B cell (primary cell): ENCODE measurements at regions not wholly inside any gene's neighbourhood (a gene's known extent, or its start where the extent isn't known, plus 50 kb on each side); places are given as distances from the start of the nearest gene placed in this dataset.

Experiments
- ATAC-seq: fragments of 200-7000 bp; cut with Tn5 transposase; one replicate; pipeline ENCODE4 v1.10.0; 2021; ENCODE audit warnings: low read depth, mild to moderate bottlenecking, moderate number of reproducible peaks, moderate library complexity
- CTCF ChIA-PET: fragments of 350-600 bp; sonication (Branson Sonifier 250); formaldehyde crosslinking; loops from one replicate; lab custom pipeline; 2021; ENCODE audit warnings: antibody characterized with exemption, inconsistent platforms; lab: Charles Lee
- POLR2A ChIA-PET: fragments of 350-600 bp; sonication (Branson Sonifier 250); formaldehyde crosslinking; loops from one replicate; lab custom pipeline; 2021; ENCODE audit warnings: antibody characterized with exemption; lab: Charles Lee
- DNase-seq: peaks from one replicate; pipeline ENCODE4 v3.0.0; 2013
- H2AFZ ChIP-seq: 2 replicates; pipeline ENCODE4 v1.6.1; 2012; ENCODE audit warnings: mild to moderate bottlenecking, low read depth, low read length; ENCODE audit not compliant: insufficient read depth, poor library complexity, severe bottlenecking
- H3K27ac ChIP-seq, 2 donors: 1 replicate in 1 of 2; 2 replicates in 1 of 2; pipeline ENCODE4 v1.5.1; 2012 to 2013; ENCODE audit warnings: low read length in 2 of 2, mild to moderate bottlenecking in 2 of 2, moderate library complexity in 1 of 2
- H3K27me3 ChIP-seq, 4 experiments: fragments of 200-600 bp in 1 of 4; sonication (generic) in 1 of 4; replicated peaks in 1 of 4; 1 replicate in 2 of 4; 2 replicates in 2 of 4; pipeline versions ENCODE4 v1.6.1 to v1.7.0; 2013 to 2016; ENCODE audit warnings: low read length in 3 of 4, mild to moderate bottlenecking in 2 of 4, mixed read lengths in 1 of 4, moderate library complexity in 1 of 4; ENCODE audit not compliant: insufficient read depth in 4 of 4, control insufficient read depth in 3 of 4; ENCODE audit errors: control extremely low read depth in 1 of 4
- H3K36me3 ChIP-seq, 2 experiments: replicated peaks in 1 of 2; 1 replicate in 1 of 2; 2 replicates in 1 of 2; pipeline versions ENCODE4 v1.6.1 to v1.7.1; 2013; ENCODE audit warnings: low read length in 1 of 2; ENCODE audit not compliant: insufficient read depth in 2 of 2, control insufficient read depth in 1 of 2; ENCODE audit errors: control extremely low read depth in 1 of 2, extremely low read depth in 1 of 2
- H3K4me1 ChIP-seq, 2 donors: fragments of 200-600 bp in 1 of 2; sonication (generic) in 1 of 2; 1 replicate in 1 of 2; 2 replicates in 1 of 2; pipeline versions ENCODE4 v1.5.1 to v1.6.1; 2013 to 2017; ENCODE audit warnings: low read length in 2 of 2; ENCODE audit not compliant: control insufficient read depth in 2 of 2, insufficient read depth in 2 of 2
- H3K4me2 ChIP-seq: replicated peaks from 2 replicates; pipeline ENCODE3; 2012; ENCODE audit warnings: mild to moderate bottlenecking, low read depth, low read length; ENCODE audit not compliant: poor library complexity, severe bottlenecking
- H3K4me3 ChIP-seq, 5 experiments: fragments of 200-600 bp in 1 of 5; sonication (generic) in 1 of 5; 1 replicate in 3 of 5; 2 replicates in 2 of 5; pipeline versions ENCODE4 v1.5.1 to v1.7.0; 2011 to 2016; ENCODE audit warnings: low read length in 4 of 5, mild to moderate bottlenecking in 4 of 5, low read depth in 2 of 5, control low read depth in 1 of 5, moderate library complexity in 1 of 5; ENCODE audit not compliant: insufficient read depth in 1 of 5; ENCODE audit errors: control extremely low read depth in 1 of 5, extremely low read depth in 1 of 5
- H3K79me2 ChIP-seq: fragments of 200-600 bp; sonication (generic); one replicate; pipeline ENCODE4 v1.6.0; 2016; ENCODE audit warnings: low read length; ENCODE audit not compliant: control insufficient read depth, insufficient read depth
- H3K9ac ChIP-seq: fragments of 200-600 bp; sonication (generic); 2 replicates; pipeline ENCODE4 v1.6.1; 2017; ENCODE audit warnings: mild to moderate bottlenecking, low read length, moderate library complexity
- H3K9me3 ChIP-seq, 3 donors: one replicate each; pipeline versions ENCODE4 v1.6.1 to v1.7.1; 2013; ENCODE audit warnings: low read length in 2 of 3; ENCODE audit not compliant: control insufficient read depth in 2 of 3, insufficient read depth in 1 of 3; ENCODE audit errors: control extremely low read depth in 1 of 3
- H4K20me1 ChIP-seq: 2 replicates; pipeline ENCODE4 v1.6.0; 2012; ENCODE audit warnings: mild to moderate bottlenecking, low read length; ENCODE audit not compliant: insufficient read depth, control insufficient read depth, poor library complexity, severe bottlenecking
- H3K27ac Mint-ChIP-seq: one replicate; pipeline ENCODE4 v1.8.0; 2021; ENCODE audit warnings: mixed read lengths
- H3K27me3 Mint-ChIP-seq: one replicate; pipeline ENCODE4 v1.8.0; 2021; ENCODE audit warnings: mixed read lengths
- H3K4me1 Mint-ChIP-seq: one replicate; pipeline ENCODE4 v1.8.0; 2021; ENCODE audit warnings: mixed read lengths
- H3K4me3 Mint-ChIP-seq: one replicate; pipeline ENCODE4 v1.8.0; 2021; ENCODE audit warnings: mixed read lengths
- H3K9me3 Mint-ChIP-seq: one replicate; pipeline ENCODE4 v1.8.0; 2022; ENCODE audit warnings: mixed read lengths; ENCODE audit not compliant: insufficient read depth
- EZH2 ChIP-seq: IDR thresholded peaks from 2 replicates; pipeline ENCODE4 v1.6.1; 2012; ENCODE audit warnings: borderline replicate concordance, low read depth, mild to moderate bottlenecking, moderate library complexity, low read length; ENCODE audit not compliant: insufficient read depth, poor library complexity, severe bottlenecking
- WGBS: methylation state at CpG from one replicate; pipeline ENCODE4 v1.1.5; 2013; ENCODE audit warnings: missing lambda C conversion rate; ENCODE audit not compliant: insufficient coverage; 5-methylcytosine and 5-hydroxymethylcytosine counted together
- intact Hi-C: fragments of 100-400 bp; cut with micrococcal nuclease; formaldehyde crosslinking; loops from one replicate; pipeline ENCODE4 v1.10.0; 2022
- TF ChIP-seq, protein P1 (sequence below): fragments of 200-600 bp; IDR thresholded peaks from one replicate; pipeline ENCODE4 v1.8.0; 2022; ENCODE audit warnings: antibody characterized with exemption, mild to moderate bottlenecking

DNA sequence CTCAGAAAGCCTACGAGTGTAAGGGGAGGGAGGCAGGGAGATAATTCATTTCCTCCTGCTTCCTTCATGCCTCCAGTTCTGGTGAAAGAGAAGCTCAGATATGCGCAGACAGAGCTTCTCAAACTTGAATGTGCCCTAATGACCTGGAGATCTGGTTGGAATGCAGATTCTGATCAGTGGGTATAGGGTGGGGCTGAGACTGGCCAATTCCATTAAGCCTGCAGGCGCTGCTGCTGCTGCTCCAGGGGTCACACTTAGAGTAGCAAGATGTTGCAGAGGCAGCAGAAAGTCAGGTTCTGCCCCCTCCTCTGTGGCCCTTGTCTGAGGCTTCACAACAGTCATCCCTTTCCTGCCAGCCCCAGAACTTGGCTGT, 161.0 kb downstream of the DHX35 start:
- no peaks in the 10 kb centered on the region for H3K9me3 Mint-ChIP-seq
- peaks cover 0 to 8% (median 0%) of the 10 kb centered on the region in 4 experiments for H3K27me3 ChIP-seq
- H3K27ac Mint-ChIP-seq = no peak overlapping the region
- H3K9ac ChIP-seq = no peak overlapping the region
- no peak overlapping the region for H3K4me3 Mint-ChIP-seq
- H3K9me3 ChIP-seq = no peaks in the 10 kb centered on the region
- H3K4me2 ChIP-seq = no peak overlapping the region
- H3K4me1 ChIP-seq = no peaks in the 10 kb centered on the region
- ChIA-PET POLR2A (no interaction called here), CTCF (no interaction called here)
- H2AFZ ChIP-seq = no peak overlapping the region
- H3K4me1 Mint-ChIP-seq = no peaks in the 10 kb centered on the region
- no peaks in the 10 kb centered on the region for H3K36me3 ChIP-seq
- no peak overlapping the region for H3K4me3 ChIP-seq
- peaks cover 46% of the 10 kb centered on the region for H3K27me3 Mint-ChIP-seq
- no peaks in the 10 kb centered on the region for H3K79me2 ChIP-seq
- TF ChIP-seq, protein P1, sequence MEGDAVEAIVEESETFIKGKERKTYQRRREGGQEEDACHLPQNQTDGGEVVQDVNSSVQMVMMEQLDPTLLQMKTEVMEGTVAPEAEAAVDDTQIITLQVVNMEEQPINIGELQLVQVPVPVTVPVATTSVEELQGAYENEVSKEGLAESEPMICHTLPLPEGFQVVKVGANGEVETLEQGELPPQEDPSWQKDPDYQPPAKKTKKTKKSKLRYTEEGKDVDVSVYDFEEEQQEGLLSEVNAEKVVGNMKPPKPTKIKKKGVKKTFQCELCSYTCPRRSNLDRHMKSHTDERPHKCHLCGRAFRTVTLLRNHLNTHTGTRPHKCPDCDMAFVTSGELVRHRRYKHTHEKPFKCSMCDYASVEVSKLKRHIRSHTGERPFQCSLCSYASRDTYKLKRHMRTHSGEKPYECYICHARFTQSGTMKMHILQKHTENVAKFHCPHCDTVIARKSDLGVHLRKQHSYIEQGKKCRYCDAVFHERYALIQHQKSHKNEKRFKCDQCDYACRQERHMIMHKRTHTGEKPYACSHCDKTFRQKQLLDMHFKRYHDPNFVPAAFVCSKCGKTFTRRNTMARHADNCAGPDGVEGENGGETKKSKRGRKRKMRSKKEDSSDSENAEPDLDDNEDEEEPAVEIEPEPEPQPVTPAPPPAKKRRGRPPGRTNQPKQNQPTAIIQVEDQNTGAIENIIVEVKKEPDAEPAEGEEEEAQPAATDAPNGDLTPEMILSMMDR = no peak
- TF ChIP-seq EZH2 = no peak
- H4K20me1 ChIP-seq = no peaks in the 10 kb centered on the region
- ATAC-seq (no peak), DNase-seq (no peak)
- 71% methylated on average over 2 of the region's 3 CpGs for WGBS
- H3K27ac ChIP-seq = no peak overlapping the region
- intact Hi-C loops = no loop called here

DNA sequence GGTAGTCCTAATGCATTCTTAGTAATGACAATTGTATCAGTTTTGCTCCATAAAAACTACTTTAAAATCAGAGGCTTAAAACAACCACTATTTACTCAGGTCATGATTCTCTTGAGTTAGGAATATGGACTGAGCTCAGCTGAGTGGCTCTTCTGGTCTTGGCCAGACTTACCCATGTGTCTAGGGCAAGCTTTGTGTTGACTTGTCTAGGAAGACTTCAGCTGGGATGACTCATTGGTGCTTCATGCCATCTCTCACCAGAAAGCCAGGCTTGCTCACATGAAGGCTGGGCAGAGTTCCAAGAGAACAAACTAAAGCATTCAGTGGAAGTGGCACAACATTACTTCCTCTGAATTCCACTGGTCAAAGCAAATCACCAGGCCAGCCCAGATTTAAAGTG, 155.3 kb downstream of the DHX35 start:
- no peak overlapping the region for H3K27ac Mint-ChIP-seq
- intact Hi-C loops = no loop called here
- Histone ChIP-seq H3K27me3 (peaks cover 0 to 7% (median 1%) of the 10 kb centered on the region in 4 experiments), H3K4me3 (no peak overlapping the region), H2AFZ (no peak overlapping the region), H3K36me3 (no peaks in the 10 kb centered on the region), H3K4me1 (no peaks in the 10 kb centered on the region), H3K79me2 (no peaks in the 10 kb centered on the region), H3K4me2 (no peak overlapping the region), H3K9ac (no peak overlapping the region), H4K20me1 (no peaks in the 10 kb centered on the region), H3K9me3 (no peaks in the 10 kb centered on the region), H3K27ac (no peak overlapping the region)
- TF ChIP-seq, protein P1 = no peak
- TF ChIP-seq EZH2 = no peak
- H3K27me3 Mint-ChIP-seq = peaks cover 47% of the 10 kb centered on the region
- ChIA-PET CTCF (no interaction called here), POLR2A (no interaction called here)
- DNase-seq (no peak), ATAC-seq (no peak)
- H3K4me3 Mint-ChIP-seq = no peak overlapping the region
- no peaks in the 10 kb centered on the region for H3K4me1 Mint-ChIP-seq
- H3K9me3 Mint-ChIP-seq = no peaks in the 10 kb centered on the region
